ENCODE measurements at regions not wholly inside any gene's neighbourhood (a gene's known extent, or its start where the extent isn't known, plus 50 kb on each side); places are given as distances from the start of the nearest gene placed in this dataset.

DNA sequence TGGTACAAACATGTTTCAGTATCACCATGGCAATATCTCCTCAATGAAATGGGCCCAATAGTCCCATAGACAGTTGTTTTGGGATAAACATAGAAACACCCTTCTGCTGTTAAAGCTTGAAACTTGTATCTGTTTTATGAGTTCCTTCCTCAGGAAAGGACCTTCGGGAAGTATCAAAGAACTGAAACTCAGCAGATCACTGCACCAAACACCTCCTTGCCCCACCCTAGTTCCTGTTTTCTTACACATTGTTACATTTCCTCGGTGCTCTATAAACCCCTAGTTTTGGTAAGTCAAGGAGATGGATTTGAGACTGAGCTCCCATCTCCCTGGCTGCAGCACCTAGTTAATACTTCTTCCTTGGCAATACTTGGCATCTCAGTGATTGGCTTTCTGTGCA is 73.8 kb upstream of the ECI2 start:
- TF ChIP-seq POLR2AphosphoS5 (IDR thresholded peaks at IDR 0.05; ENCODE audit: low read depth) = no peak
- TF ChIP-seq, protein P1, sequence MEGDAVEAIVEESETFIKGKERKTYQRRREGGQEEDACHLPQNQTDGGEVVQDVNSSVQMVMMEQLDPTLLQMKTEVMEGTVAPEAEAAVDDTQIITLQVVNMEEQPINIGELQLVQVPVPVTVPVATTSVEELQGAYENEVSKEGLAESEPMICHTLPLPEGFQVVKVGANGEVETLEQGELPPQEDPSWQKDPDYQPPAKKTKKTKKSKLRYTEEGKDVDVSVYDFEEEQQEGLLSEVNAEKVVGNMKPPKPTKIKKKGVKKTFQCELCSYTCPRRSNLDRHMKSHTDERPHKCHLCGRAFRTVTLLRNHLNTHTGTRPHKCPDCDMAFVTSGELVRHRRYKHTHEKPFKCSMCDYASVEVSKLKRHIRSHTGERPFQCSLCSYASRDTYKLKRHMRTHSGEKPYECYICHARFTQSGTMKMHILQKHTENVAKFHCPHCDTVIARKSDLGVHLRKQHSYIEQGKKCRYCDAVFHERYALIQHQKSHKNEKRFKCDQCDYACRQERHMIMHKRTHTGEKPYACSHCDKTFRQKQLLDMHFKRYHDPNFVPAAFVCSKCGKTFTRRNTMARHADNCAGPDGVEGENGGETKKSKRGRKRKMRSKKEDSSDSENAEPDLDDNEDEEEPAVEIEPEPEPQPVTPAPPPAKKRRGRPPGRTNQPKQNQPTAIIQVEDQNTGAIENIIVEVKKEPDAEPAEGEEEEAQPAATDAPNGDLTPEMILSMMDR (conservative IDR thresholded peaks at IDR 0.05; ENCODE audit: low read depth in 2 of 2) = no peak
- no peak for TF ChIP-seq EZH2phosphoT487 (IDR thresholded peaks at IDR 0.05; ENCODE audit: unreplicated experiment)

All from GM23338 (cell line).